Activated CD4-positive, alpha-beta T cell treated with anti-CD3 and anti-CD28 coated beads for 4 hours (primary cell): ENCODE measurements at regions not wholly inside any gene's neighbourhood (a gene's known extent, or its start where the extent isn't known, plus 50 kb on each side); places are given as distances from the start of the nearest gene placed in this dataset.
A peak's percentile ranks its signal among the peaks of the same experiment; 100 is the strongest.

Experiments
- DNase-seq, 2 donors: peaks; one replicate each; pipeline ENCODE4 v3.0.0-alpha.2; 2020

DNA sequence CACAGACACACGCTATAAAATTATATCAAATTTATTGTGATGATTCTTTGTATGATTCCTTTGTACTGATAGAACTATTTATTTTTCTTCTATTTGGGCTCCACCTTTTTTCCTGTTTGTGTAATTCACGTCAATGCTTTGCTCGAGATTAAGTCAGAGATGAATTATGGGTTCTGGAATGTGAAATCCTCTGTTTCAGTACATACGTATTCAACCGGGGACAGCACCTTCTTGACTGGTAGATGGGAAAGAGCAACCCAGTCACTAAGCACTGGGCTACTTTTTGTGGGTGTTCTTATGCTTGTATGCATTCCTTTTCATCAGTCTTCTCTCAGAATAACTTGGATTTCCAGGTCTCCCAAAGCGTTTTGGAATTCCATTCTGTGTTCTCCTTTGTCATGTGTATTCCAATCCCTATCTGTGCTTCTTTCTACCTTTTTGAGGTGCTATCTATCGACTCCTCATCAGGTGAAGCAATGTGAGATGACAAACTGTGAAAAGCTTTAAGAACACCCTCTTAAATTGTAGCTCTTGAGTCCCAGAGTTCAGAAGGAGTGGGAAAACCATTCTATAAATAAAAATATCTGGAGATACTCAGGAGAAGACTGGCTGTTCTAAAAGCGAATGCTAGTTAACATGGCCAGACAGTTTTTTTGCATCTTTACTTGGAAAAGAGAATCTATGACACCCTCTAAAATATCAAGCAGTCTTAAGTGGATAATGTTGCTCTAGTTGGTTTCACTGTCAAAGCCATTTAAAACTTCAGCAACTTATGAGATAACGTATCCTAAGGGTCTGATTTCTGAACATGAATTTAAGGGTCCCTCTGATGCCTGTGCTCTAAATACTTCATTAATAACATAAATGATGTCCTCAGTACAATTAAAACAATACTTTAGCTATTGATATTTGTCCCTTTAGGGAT is 197.7 kb upstream of the PREP start:
- DNase-seq, result no peak

DNA sequence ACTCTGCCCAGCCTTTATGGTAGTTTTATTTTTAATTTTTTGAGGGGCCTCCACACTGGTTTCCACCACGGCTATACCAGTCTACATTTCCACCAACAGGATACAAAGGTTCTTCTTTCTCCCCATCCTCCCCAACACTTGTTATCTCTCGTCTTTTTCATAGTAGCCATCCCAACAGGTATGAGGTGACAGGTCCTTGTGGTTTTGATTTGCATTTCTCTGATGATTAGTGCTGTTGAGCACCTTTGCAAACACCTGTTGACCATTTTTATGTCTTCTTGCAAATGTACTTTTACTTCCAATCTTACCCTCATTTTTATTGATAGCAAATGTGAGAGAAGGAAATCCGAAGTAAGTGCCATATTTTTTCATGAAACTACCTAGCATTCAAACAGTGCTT is 195.4 kb upstream of the PREP start:
- no peak for DNase-seq

DNA sequence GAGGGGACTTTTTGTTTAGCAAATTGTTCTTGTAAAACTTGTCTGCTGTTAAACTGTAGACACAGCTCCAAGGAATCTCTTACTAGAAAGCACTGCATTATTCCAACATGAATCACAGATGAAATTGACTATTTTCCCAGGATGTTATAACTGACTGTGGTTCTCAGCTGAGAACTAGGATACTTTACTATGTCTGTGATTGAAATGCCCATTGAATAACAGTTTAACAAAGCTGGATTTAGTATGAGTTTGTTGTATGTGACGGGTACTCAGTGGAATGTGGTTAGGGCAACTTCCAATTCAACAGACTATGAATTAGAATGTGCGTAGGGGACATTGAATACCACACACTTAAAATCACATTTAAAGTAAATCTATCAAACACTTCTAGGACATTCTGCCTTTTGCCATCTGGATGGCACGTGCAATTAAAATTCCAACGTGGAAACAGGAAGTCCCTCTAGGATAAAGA is 193.4 kb upstream of the PREP start:
- no peak for DNase-seq

DNA sequence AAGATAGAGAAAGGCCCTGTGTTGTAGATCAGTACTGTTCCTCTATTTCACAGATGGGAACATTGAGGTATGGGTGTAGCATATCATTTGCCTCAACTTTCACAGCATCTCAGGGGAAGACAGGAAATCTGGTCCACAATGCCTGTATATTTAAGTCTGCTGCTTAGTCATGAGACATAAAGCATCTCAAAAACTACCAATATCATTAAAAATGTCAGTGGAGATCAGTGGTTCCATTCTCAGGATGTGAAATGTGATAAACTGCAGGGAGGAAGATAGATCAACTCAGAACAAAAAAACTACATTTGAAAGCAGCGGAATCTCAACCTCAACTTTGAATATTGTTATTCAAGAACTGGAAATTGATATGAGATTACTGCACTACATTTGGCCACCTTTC is 192.9 kb upstream of the PREP start:
- no peak for DNase-seq

DNA sequence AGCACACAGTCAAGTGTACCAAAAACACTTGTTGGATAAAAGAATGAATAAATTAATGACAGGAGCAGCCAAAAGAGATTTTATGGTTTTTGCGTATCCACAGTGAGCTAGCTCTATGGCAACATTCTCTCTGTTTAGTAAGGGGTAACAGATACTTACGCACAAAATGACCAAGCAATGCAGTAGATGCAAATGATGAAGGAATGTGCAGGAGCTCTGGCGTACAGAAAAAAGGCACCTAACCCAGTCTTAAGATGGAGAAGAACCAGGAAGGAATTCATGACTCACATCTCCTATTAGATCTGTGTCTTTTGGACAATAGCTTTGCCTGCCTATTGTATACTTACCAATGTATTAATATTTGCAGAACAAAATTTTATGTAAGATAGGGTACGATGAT is 191.9 kb upstream of the PREP start:
- DNase-seq, result no peak

DNA sequence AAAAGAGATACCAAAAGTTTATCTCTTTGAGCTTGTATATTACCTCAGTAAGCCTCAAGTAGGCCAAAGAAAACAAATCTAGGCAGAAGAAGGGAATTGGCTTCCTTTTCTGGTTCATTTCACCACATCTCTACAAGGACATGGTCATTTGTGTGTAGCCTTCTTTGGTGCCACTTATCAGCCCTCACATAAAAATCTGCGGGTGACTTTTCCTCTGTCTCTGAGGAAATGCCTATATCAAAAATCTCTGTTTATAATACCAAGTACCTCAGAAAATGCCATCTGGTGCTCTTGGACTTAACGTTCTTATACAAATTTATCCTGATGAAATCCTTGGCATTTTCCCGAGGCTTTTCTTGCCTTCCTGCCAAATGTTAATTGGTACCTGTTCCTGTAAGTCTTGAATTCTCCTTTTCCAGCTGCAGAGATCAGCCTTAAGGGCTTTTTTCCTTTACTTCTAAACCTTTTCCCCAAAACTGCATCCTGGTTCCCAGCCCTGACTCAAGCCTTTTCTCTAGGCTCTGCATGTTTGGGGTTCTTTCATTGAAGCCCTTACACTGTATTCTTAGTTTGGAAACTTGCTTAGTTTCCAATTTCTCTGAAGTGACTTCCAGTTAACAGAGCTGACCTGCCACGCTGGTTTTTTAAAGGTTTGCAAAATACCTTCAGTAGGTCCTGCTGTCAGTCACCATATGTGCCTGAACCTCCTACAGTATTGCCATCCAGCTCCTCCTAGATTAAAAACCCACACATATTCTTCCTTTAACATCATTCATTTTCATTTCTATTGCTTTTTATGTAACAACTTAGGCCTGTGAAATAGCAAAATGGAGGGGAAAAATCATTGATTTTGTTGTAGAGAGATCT is 191.2 kb upstream of the PREP start:
- no peak for DNase-seq

DNA sequence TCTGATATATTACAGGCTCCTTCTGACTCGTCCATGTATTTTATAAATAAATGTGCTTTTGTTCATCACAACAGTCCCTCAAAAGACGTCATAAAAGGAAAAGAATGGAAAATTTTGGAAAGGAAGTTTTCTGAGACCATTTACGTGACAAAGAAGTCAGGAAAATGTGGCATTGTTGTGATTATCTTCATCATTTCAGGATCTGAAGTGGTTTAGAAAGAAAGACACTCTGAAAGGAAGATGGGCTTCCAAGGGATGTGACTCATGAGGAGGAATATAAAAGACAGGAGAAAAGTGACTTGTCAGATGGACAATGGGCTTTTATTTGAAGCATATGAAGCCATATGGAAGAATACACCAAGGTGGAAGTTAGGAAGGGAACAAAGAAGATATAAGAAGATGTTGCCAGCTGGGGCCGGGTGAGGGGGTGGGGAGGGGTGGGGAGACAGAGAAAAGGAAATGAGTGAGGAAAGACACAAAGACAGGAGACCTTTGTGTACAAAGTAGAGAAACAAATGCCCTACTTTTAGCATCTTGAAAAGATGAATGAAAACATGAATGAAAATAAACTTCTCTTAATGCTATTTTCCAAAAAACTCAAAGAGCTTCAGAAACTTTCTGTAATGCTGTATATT is 190.3 kb upstream of the PREP start:
- no peak for DNase-seq

DNA sequence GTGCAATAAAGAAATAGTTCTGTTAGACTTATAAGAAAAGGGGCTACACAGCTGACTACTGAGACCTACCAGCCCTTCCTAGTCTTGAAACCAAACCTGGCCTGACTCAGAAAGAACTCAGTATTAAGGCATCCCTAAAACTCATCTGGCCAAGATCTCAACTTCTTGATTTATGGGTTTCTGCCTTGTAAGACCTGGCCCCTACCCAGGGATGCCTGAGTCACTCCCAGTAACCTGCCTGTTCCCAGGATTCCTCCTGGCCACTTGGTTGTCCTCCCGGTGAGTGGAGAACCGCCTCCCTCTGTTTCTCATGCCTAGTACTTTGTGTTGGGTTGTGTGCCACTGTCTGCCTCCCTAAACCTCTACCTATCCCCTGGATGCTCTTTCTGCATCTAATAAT is 189.4 kb upstream of the PREP start:
- DNase-seq, result no peak

DNA sequence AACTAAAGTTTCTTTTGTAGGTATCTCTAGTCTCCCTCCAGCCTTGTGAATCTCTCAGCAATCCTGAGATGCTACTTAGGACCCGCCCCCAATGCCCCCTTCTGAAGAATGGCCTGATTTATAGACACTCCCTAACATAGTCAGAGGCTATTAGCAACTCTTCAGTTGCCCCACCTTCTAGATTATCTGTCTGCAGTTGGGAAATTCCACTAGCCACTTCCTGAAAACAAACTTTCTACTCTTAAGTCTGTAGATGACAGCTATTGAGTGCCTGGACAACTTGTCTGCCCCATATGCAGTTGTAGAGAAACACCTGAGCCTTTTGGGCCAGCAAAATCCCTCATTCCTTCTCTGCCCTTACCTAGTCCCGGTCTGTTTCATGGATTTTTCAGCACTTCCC is 188.2 kb upstream of the PREP start:
- peak in 1 of 2 donors; percentile 4 for DNase-seq

DNA sequence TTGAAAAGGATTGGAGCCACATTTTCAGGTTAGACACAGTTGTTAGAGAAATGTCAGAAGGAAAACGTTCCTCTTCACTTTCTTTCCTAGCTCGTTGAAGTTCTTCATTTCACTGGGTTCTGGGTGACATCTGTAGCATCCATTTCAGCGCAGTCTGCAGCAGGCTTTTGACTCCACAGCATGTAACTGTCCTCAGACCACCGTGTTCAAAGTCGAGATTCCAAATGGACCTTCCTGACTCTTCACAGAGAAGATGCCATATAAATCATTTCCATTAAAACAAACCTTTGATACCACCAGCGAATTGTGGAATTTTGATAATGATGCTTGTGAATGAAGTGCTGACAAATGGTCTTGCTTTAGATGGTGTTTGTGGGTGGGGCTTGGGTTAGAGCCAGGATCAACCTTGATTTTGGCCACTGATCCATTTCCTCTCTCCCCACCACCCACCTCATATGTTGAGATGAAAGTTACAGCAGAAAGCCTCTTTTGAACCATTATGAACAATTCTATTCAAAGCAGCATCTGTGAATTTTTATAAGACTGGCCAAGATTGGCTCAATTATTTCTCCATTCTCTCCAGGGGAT is 185.3 kb upstream of the PREP start:
- DNase-seq, result no peak

DNA sequence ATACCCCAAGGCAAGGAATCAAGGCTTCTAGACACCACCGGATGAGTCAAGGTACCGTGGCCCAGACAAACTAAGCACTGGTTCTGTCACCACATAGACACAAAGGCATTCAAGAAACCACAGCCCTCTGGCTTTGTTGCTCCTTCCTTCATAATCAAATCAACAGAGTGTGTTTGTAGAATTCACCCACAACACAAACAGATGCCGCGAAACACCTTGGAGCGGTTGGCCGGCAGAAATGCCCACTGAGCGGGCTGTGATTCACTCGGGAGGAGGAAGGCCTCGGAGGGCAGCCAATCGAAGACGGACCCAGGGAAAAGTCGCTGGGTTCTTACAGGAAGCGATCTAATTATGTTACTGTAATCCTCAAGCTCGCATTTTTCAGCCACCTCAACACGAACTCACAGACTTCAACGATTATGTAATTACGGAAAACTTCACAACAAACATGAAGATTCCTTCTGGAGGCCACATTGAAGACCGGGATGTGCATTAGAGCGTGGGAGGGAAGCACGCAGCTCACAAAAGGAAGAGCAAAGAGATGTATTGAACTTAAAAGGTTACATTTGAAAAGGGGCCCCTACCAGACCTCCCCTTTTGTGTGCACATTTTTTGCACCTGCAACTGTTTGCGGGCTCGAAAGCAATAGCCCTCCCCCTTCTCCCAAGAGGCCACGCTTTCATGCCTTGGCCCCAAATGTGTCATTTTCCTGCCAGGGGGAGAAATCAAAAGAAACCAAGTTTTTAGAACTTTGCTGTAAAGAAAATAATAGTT is 184.7 kb upstream of the PREP start:
- peak; percentile 7 to 10 for DNase-seq

DNA sequence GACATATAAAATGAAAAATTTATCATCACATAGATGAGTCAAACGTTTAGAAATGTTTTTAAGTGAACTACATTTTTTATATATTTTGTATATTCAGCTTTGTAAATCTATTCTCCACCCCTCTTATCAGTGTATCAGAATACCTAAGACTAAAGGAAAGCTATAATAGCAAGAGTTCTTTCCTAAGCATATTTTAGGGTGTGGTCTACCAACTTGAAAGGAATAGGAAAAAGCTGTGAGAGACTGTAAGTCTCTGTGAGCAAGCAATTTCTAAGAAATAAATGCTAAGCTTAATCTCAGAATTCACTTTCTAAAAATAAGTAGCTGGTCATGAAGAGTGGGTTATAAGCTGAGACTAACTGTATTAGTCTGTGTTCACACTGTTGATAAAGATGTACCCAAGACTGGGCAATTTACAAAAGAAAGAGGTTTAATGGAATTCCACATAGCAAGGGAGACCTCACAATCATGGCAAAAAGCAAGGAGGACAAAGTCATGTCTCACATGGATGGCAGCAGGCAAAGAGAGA is 175.4 kb upstream of the PREP start:
- no peak for DNase-seq

DNA sequence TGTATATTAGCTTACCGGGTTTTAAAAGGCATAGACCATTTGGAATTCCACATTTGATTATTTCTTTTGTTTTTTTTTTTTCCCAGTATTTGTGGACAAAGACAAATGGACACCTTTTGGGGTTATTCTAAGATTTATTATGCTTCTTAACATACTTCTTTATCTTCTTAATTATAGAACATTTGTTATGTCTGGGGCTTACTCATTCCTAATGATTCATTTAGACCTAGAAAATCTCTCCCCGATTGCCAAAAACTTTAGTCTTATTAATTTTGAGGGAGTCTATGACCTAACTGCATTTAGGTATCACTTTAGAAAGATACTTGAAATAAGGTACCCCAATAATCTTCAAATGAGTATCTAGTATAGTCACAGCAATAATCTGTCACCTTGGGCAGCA is 170.7 kb upstream of the PREP start:
- DNase-seq, result no peak

DNA sequence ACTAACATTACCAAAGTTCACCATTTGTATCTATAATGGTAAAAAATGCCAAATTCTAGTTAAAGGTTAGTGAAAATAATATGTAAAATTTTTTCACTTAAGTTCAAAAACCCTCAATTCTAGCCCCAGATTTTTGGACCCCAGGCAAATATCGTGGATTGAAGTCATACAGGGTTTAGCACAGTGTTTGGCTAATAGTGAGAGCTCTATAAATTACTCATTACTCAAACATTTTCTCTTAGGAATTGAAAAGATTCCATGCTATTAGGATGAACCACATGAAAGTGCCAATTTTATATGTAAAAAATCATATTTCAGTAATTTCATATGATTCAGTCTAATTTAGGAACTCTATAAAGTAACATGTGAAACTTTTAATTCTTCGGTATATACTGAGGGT is 170.3 kb upstream of the PREP start:
- DNase-seq, result no peak

DNA sequence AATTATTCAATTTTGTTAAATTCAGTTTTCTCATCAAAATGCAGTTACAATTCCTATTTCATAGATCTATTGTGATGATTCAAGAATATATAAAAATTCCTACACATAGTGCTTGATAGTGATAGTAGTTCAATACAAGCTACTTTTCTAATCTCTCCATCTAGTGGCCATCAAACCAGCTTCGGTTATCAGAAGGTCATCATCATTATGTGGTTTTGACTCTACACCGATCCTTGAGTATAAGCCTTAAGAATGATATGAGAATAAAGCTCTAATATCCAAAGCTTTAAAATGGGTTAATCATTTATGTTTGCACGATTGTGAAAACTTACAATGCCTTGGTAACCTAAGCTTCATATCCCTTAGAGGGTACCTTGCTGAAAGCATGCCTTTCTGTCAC is 167.5 kb upstream of the PREP start:
- DNase-seq, result no peak

DNA sequence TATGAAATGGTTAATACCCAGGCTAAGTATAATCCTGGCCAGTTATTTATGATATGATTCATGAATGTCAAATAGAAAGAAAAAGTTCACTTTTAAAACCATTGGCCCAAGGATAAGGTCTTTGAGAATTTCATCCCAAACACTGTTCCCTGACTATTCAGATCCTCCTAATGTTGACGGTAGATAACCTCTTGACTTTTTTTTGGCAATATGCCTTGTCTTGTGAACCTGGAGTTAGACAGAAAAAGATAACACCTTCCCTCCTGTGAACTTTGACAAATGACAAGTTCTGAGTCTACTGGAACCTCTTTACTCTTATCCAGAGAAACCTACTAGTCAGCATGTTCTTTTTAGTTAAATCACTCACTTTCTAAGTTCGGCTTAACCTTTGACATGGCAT is 166.8 kb upstream of the PREP start:
- no peak for DNase-seq

DNA sequence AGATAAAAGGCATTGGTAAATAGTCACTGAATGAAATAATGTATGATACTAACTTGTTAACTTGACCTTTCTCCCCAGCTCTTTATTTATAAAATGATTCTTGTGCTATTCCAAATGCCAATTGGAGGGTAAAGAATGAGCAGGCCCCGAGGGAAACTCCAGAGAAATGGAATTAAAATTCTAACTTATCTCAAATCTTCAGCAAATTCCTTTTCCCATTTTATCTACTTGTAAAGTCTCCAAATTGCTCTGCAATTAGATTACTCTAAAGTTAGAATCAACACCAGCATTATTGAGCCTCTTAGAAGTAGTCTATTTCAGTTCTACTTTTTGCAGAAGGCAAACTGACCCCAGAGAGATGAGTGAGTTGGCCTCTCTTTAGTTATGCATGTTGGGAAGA is 165.9 kb upstream of the PREP start:
- no peak for DNase-seq

DNA sequence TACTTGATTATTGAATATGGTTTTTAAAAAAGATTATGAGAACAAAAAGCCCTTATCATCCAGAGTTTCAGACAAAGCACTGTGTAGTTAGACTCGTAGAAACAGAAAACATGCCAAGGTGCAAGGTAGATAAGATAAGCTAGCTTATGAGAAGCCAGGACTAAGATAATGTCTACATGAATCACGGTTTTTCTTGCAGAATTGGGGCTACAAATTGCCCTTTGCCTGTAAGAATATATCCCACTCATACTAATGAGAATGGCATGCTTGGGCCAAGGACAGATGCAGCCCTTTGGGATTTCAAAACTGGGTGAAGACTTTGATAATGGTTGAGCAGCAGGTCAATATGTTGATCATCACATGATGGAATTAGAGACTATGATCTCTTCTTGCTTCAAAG is 165.3 kb upstream of the PREP start:
- no peak for DNase-seq

DNA sequence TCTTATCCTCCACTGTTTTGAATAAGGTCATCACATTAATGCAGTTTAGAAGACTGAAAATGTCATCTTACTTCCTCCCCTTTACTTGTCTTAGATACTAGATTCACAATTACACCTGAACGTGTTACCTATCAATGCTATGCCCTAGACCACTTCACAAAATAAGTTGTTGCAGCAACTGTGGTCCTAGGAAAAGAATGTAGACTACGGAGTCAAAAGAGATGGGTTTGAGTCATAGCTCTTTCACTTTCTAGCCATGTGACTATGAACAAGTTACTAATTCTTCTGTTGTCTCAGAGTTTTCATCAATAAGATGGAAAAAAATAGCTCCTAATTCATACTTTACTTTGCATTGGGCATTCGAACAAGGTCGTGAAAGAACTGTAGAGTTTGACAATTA is 164.3 kb upstream of the PREP start:
- DNase-seq, result no peak

DNA sequence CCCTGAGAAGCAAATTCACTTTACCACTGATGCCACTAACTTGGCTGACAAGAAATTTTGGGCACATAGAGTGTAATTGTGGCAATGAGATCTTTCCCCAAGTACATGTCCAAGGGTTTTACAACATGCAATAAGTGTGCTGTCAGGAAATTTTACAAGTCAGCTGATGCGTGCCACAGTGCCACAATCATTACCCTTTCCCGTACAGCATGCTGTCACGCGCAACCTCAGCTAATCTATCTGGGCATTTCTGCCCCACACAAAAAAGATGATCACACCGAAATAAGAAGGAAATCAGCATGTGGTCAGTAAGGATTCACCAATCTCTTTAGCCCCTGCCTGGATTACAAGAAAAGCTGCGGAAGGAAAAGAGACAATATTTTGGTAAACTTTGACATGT is 163.6 kb upstream of the PREP start:
- no peak for DNase-seq

DNA sequence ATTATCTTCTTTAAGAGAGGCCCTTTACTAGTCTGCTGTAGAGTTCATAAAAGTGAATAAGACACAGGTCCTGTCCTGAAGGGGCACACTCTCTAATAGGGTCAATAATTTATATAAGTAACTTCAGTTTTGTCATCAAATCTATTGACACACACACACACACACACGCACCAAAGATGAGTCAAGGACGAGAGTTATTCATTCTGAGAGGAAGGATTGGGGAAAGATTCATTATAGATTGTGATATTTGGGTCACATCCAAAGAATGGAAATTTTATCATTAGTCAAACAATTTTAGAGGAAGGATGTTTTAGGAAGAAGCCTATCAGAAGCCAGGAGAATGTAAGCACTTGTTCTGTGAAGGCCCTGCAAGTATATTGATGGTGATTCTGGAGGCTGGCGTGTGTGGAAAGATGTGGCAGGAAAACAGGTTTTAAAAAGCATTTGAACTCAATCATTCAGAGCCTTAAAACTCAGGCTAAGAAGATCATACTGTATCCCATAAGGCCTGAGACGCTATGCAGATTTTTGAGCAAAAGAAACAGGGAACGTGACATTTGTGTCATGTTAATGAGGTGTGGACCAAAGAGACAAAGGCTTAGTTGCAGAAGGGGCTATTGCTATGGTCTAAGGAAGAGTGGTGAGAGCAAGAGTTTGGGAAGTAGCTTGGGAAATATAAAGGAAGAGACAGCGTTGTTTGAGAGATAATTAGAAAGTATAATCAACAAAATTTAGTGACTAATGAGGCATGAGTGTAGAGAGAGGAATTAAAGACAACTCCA is 161.4 kb upstream of the PREP start:
- no peak for DNase-seq
